ENCODE measurements at regions not wholly inside any gene's neighbourhood (a gene's known extent, or its start where the extent isn't known, plus 50 kb on each side); places are given as distances from the start of the nearest gene placed in this dataset.

GRCh38 chr13:62194371-62194770 lies 778.7 kb upstream of the PCDH20 start:
- no peak overlapping the region for H3K27ac ChIP-seq (replicated peaks in 1 of 4)
- 77% methylated on average over 3 of the region's 3 CpGs for WGBS
- TF ChIP-seq EP300 (IDR thresholded peaks at IDR 0.05) (no peak), CTCF (IDR thresholded peaks at IDR 0.05) (no peak), POLR2A (IDR thresholded peaks at IDR 0.05; ENCODE audit: low read depth) (no peak), POLR2AphosphoS5 (IDR thresholded peaks at IDR 0.05) (no peak)
- H3K4me1 ChIP-seq = no peaks in the 10 kb centered on the region
- no peaks in the 10 kb centered on the region for H3K9me3 ChIP-seq
- H3K27me3 ChIP-seq = no peaks in the 10 kb centered on the region
- intact Hi-C loops (cut with DNase I) = no loop called here
- no peak overlapping the region for H3K4me3 ChIP-seq
- H3K36me3 ChIP-seq = no peaks in the 10 kb centered on the region
- DNase-seq (ENCODE audit: extremely low spot score) = no peak

GRCh38 chr13:62193919-62194318 lies 778.3 kb upstream of the PCDH20 start:
- intact Hi-C loops (cut with DNase I) = no loop called here
- no peak overlapping the region for H3K27ac ChIP-seq (replicated peaks in 1 of 4)
- DNase-seq (ENCODE audit: extremely low spot score) = no peak
- WGBS = 94% methylated on average over 2 of the region's 2 CpGs
- no peaks in the 10 kb centered on the region for H3K4me1 ChIP-seq
- no peak overlapping the region for H3K4me3 ChIP-seq
- H3K9me3 ChIP-seq = no peaks in the 10 kb centered on the region
- no peaks in the 10 kb centered on the region for H3K27me3 ChIP-seq
- no peak for TF ChIP-seq POLR2AphosphoS5 (IDR thresholded peaks at IDR 0.05)
- TF ChIP-seq CTCF (IDR thresholded peaks at IDR 0.05) = no peak
- TF ChIP-seq POLR2A (IDR thresholded peaks at IDR 0.05; ENCODE audit: low read depth) = no peak
- TF ChIP-seq EP300 (IDR thresholded peaks at IDR 0.05) = no peak
- no peaks in the 10 kb centered on the region for H3K36me3 ChIP-seq

DNA sequence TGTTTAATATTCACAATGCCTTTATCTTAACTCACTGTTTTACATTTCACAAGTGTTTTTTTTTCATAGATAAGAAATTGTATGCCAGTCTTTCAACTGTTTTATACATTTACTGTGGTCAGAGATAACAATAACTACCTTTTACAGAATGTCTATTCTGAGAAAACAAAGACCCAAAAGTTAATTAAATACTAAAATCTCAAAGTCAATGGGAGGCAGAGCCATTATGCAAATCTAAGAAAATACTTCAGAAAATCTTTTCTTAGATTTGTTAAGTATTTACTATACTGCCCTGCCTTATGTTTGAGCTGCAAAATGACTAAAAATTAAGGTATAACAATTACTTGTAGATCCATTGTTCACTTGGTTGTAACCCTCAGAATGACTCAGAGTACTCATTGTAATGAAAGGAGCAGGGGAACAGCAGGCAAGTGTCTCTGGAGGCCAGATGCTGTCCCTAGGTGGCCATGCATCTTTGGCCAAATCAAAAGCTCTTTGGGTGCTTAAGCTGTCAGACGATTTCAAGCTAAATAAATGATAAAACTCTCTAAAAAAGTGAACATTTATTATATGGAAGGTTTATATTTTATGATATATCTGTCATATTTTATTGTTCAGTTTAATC lies 770.1 kb upstream of the PCDH20 start:
- no peak for DNase-seq (ENCODE audit: extremely low spot score)
- intact Hi-C loops (cut with DNase I) = no loop called here
- no peak for TF ChIP-seq POLR2A (IDR thresholded peaks at IDR 0.05; ENCODE audit: low read depth)
- TF ChIP-seq CTCF (IDR thresholded peaks at IDR 0.05) = no peak
- TF ChIP-seq POLR2AphosphoS5 (IDR thresholded peaks at IDR 0.05) = no peak
- no peak for TF ChIP-seq EP300 (IDR thresholded peaks at IDR 0.05)
- no peak overlapping the region for H3K4me3 ChIP-seq
- H3K36me3 ChIP-seq = no peaks in the 10 kb centered on the region
- WGBS = 53% methylated on average over 1 of the region's 1 CpG
- H3K27ac ChIP-seq (replicated peaks in 1 of 4) = no peak overlapping the region
- no peaks in the 10 kb centered on the region for H3K9me3 ChIP-seq
- H3K4me1 ChIP-seq = no peaks in the 10 kb centered on the region
- H3K27me3 ChIP-seq = no peaks in the 10 kb centered on the region

GRCh38 chr13:62176051-62176450 lies 760.4 kb upstream of the PCDH20 start:
- no peak for DNase-seq (ENCODE audit: extremely low spot score)
- no peak overlapping the region for H3K4me3 ChIP-seq
- TF ChIP-seq POLR2A (IDR thresholded peaks at IDR 0.05; ENCODE audit: low read depth) = no peak
- no peak for TF ChIP-seq POLR2AphosphoS5 (IDR thresholded peaks at IDR 0.05)
- TF ChIP-seq CTCF (IDR thresholded peaks at IDR 0.05) = no peak
- no peak for TF ChIP-seq EP300 (IDR thresholded peaks at IDR 0.05)
- intact Hi-C loops (cut with DNase I) = no loop called here
- 73% methylated on average over 3 of the region's 3 CpGs for WGBS
- no peak overlapping the region for H3K27ac ChIP-seq (replicated peaks in 1 of 4)
- no peaks in the 10 kb centered on the region for H3K36me3 ChIP-seq
- peaks cover 0 to 4% (median 0%) of the 10 kb centered on the region in 4 donors for H3K9me3 ChIP-seq
- no peaks in the 10 kb centered on the region for H3K4me1 ChIP-seq
- H3K27me3 ChIP-seq = no peaks in the 10 kb centered on the region

DNA sequence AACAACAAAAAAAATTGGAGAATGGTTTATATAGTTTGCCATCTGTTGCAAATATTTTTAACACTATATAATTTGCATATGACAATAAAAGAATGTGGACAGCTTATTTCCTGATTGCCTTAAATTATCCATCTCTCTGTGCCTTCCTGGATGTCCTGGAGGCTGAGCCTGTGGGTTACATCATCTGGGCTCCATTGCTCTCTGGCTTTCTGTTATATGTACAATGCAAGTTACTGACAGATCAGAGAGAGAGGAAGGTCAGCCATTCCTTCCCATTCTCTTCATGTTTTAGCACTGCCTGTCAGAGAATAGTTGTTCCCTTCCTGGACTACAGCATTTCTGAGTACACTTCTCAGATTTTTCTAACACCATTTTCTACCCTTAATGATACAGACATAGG lies 758.3 kb upstream of the PCDH20 start:
- no peak overlapping the region for H3K4me3 ChIP-seq
- no peak overlapping the region for H3K27ac ChIP-seq (replicated peaks in 1 of 4)
- no peaks in the 10 kb centered on the region for H3K4me1 ChIP-seq
- no peaks in the 10 kb centered on the region for H3K27me3 ChIP-seq
- DNase-seq (ENCODE audit: extremely low spot score) = no peak
- intact Hi-C loops (cut with DNase I) = no loop called here
- H3K9me3 ChIP-seq = peaks cover 0 to 4% (median 0%) of the 10 kb centered on the region in 4 donors
- H3K36me3 ChIP-seq = no peaks in the 10 kb centered on the region
- TF ChIP-seq EP300 (IDR thresholded peaks at IDR 0.05) (no peak), POLR2AphosphoS5 (IDR thresholded peaks at IDR 0.05) (no peak), POLR2A (IDR thresholded peaks at IDR 0.05; ENCODE audit: low read depth) (no peak), CTCF (IDR thresholded peaks at IDR 0.05) (no peak)

Measured in esophagus muscularis mucosa (tissue), 4 donors.